GM10248 (cell line): ENCODE measurements at regions not wholly inside any gene's neighbourhood (a gene's known extent, or its start where the extent isn't known, plus 50 kb on each side); places are given as distances from the start of the nearest gene placed in this dataset.

ENCODE experiments used
- CTCF ChIA-PET: fragments of 300-600 bp; sonication (Branson Sonifier 250); formaldehyde crosslinking; extraction: SDS; loops from one replicate; lab custom pipeline; 2021; ENCODE audit warnings: antibody characterized with exemption; lab: Yijun Ruan, JAX
- POLR2A ChIA-PET: fragments of 350-650 bp; sonication (Branson Sonifier 250); formaldehyde crosslinking; extraction: SDS; loops from one replicate; lab custom pipeline; 2020; ENCODE audit warnings: antibody characterized with exemption; lab: Yijun Ruan, JAX
- DNase-seq: peaks from one replicate; pipeline ENCODE4 v3.0.0; 2012; ENCODE audit errors: extremely low spot score
- CTCF ChIP-seq: IDR thresholded peaks from 2 replicates; pipeline ENCODE4 v1.5.1; 2012; ENCODE audit warnings: mild to moderate bottlenecking, low read depth; ENCODE audit errors: extremely low read depth, missing control alignments, control extremely low read depth

GRCh38 chr21:30958741-30959140 lies 77.4 kb upstream of the KRTAP11-1 start:
- TF ChIP-seq CTCF: no peak
- DNase-seq: no peak
- ChIA-PET POLR2A (no interaction called here), CTCF (no interaction called here)

DNA sequence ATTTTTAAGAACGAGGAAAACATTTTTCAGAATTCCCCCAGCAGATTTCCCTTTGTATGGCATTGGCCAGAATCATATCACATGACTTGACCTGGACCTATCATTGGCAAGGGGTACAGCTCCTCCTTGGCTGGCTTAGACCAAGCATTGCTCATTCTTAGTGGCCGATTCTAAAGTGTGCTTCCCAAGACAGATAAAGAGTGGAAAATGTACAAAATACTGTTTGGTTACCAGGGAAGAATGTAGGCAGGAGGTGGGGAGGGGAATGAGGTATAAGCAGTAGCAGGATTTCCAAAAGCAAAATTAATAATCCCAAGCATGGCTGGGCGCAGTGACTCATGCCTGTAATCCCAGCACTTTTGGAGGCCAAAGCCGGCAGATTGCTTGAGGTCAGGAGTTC lies 75.6 kb upstream of the KRTAP11-1 start:
- no peak for DNase-seq
- no peak for TF ChIP-seq CTCF
- POLR2A ChIA-PET: no interaction called here
- CTCF ChIA-PET: no interaction called here

- no peak for TF ChIP-seq CTCF
- no peak for DNase-seq
- ChIA-PET POLR2A (no interaction called here), CTCF (interaction anchor here (0.7 kb wide), 1 partner anchor 12 kb away, joined by 3 read pairs; no protein-coding TSS in a partner anchor)
Measured at GRCh38 chr21:30953605-30954004, 72.2 kb upstream of the KRTAP11-1 start.

DNA sequence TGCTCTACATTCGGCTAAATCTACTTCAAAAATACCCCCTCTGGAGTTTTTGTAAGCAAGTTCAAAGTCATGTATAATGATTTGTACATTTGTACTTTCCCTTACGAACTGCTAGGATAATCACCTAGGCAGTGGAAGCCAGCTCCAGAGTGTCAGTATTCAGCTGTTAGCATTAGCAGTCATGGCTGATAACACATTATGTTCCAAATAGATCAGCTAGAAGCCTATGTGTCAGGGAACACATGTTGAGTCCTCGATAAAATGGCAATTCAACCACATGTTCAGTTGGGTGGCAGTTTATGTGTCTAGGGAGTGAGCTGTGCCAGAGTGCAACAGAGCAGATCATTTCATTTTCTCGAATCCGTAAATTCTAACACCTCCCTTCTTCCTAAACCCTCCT lies 65.8 kb upstream of the KRTAP11-1 start:
- ChIA-PET POLR2A (no interaction called here), CTCF (no interaction called here)
- DNase-seq: no peak
- no peak for TF ChIP-seq CTCF

- CTCF ChIA-PET: no interaction called here
- no peak for DNase-seq
- no peak for TF ChIP-seq CTCF
- POLR2A ChIA-PET: no interaction called here
Measured at GRCh38 chr21:30943920-30944319, 62.5 kb upstream of the KRTAP11-1 start.

- ChIA-PET CTCF (no interaction called here), POLR2A (no interaction called here)
- no peak for DNase-seq
- no peak for TF ChIP-seq CTCF
Measured at GRCh38 chr21:30943243-30943642, 61.9 kb upstream of the KRTAP11-1 start.

- no peak for DNase-seq
- POLR2A ChIA-PET: no interaction called here
- TF ChIP-seq CTCF: no peak
- CTCF ChIA-PET: no interaction called here
Measured at GRCh38 chr21:30942192-30942591, 60.8 kb upstream of the KRTAP11-1 start.
